Panc1 (cell line): ENCODE measurements at regions not wholly inside any gene's neighbourhood (a gene's known extent, or its start where the extent isn't known, plus 50 kb on each side); places are given as distances from the start of the nearest gene placed in this dataset.
A peak's percentile ranks its signal among the peaks of the same experiment; 100 is the strongest.

Experiments used
- ATAC-seq: fragments of 200-7000 bp; cut with Tn5 transposase; 2 replicates; pipeline ENCODE4 v1.9.1; 2020; ENCODE audit warnings: mild to moderate bottlenecking, moderate library complexity
- BruUV-seq: library from RNA; stranded (reverse); fragments of 400-500 nt; replicated peaks from 2 replicates; lab custom pipeline; 2021; lab: Mats Ljungman, UMichigan
- CTCF ChIA-PET: fragments of 300-600 bp; sonication (Branson Sonifier 250); formaldehyde crosslinking; loops from one replicate; lab custom pipeline; 2022; ENCODE audit warnings: antibody characterized with exemption; lab: Charles Lee
- POLR2A ChIA-PET: fragments of 300-600 bp; sonication (Branson Sonifier 250); formaldehyde crosslinking; loops from one replicate; lab custom pipeline; 2022; ENCODE audit warnings: antibody characterized with exemption; lab: Charles Lee
- DNase-seq: peaks from one replicate; pipeline ENCODE4 v3.0.0-alpha.2; 2010; ENCODE audit warnings: low read depth, low spot score
- H3K27ac ChIP-seq: 2 replicates; pipeline ENCODE4 v1.5.1; 2011; ENCODE audit warnings: mild to moderate bottlenecking, low read length, inconsistent platforms
- H3K27me3 ChIP-seq: fragments of 200-500 bp; sonication (Bioruptor generic); 2 replicates; pipeline ENCODE4 v1.6.0; 2014; ENCODE audit warnings: low read length, inconsistent platforms; ENCODE audit not compliant: control insufficient read depth, insufficient read depth
- H3K36me3 ChIP-seq: fragments of 200-500 bp; sonication (Bioruptor generic); 2 replicates; pipeline ENCODE4 v1.5.1; 2014; ENCODE audit warnings: inconsistent platforms, mild to moderate bottlenecking, low read length, moderate library complexity; ENCODE audit not compliant: control insufficient read depth, insufficient read depth
- H3K4me1 ChIP-seq: 2 replicates; pipeline ENCODE4 v1.5.1; 2011; ENCODE audit warnings: inconsistent platforms, mild to moderate bottlenecking, low read length, moderate library complexity; ENCODE audit not compliant: control insufficient read depth, insufficient read depth
- H3K4me3 ChIP-seq, 2 experiments: 2 replicates each; pipeline ENCODE4 v1.5.1; 2011 to 2012; ENCODE audit warnings: low read depth in 2 of 2, low read length in 2 of 2, mild to moderate bottlenecking in 2 of 2, inconsistent platforms in 1 of 2, moderate library complexity in 1 of 2
- H3K9me3 ChIP-seq: fragments of 200-500 bp; sonication (Bioruptor generic); 2 replicates; pipeline ENCODE4 v1.5.1; 2014; ENCODE audit warnings: low read depth, mild to moderate bottlenecking, inconsistent platforms, low read length, moderate library complexity; ENCODE audit not compliant: control insufficient read depth, insufficient read depth
- CTCF ChIP-seq: fragments of 450-650 bp; IDR thresholded peaks from 2 replicates; pipeline ENCODE4 v1.5.1; 2017; ENCODE audit warnings: mild to moderate bottlenecking
- POLR2AphosphoS5 ChIP-seq: IDR thresholded peaks from 2 replicates; pipeline ENCODE4 v1.6.1; 2012; ENCODE audit warnings: mild to moderate bottlenecking, low read depth, low read length, moderate library complexity
- REST ChIP-seq, 2 experiments: IDR thresholded peaks; 2 replicates each; pipeline ENCODE4 v1.6.1; 2011 to 2012; ENCODE audit warnings: low read depth in 2 of 2, control low read depth in 1 of 2, low read length in 1 of 2, mild to moderate bottlenecking in 1 of 2, moderate library complexity in 1 of 2; ENCODE audit not compliant: insufficient read depth in 1 of 2
- SIN3A ChIP-seq: IDR thresholded peaks from 2 replicates; pipeline ENCODE4 v1.6.1; 2012; ENCODE audit warnings: low read depth, mild to moderate bottlenecking, low read length, moderate library complexity, borderline replicate concordance; ENCODE audit not compliant: insufficient read depth
- TCF7L2 ChIP-seq: IDR thresholded peaks from 2 replicates; pipeline ENCODE4 v1.6.1; 2011; ENCODE audit warnings: mild to moderate bottlenecking, low read depth, low read length, inconsistent platforms
- in situ Hi-C: cut with HindIII; loops from 2 replicates; pipeline ENCODE4 v1.10.0; 2016; ENCODE audit warnings: low sequenced_read_pairs, low pct_unique_long_range_greater_than_20kb
- intact Hi-C: fragments of 100-400 bp; cut with micrococcal nuclease; formaldehyde crosslinking; loops from one replicate; pipeline ENCODE4 v1.10.0; 2022; ENCODE audit not compliant: unreplicated experiment

- intact Hi-C loops = loop anchor here (5.0 kb wide), 1 partner anchor 420 kb away; no protein-coding TSS in a partner anchor
- peak overlapping the region; percentile 46 to 73 for H3K4me3 ChIP-seq
- ChIA-PET POLR2A (no interaction called here), CTCF (interaction anchor here (0.7 kb wide), 1 partner anchor 26 kb away, joined by 3 read pairs; no protein-coding TSS in a partner anchor)
- peaks cover 15% of the 10 kb centered on the region for H3K4me1 ChIP-seq
- ATAC-seq = peak; percentile 44
- DNase-seq = no peak
- peaks cover 19% of the 10 kb centered on the region for H3K27me3 ChIP-seq
- H3K36me3 ChIP-seq = no peaks in the 10 kb centered on the region
- no TSS peak for BruUV-seq
- in situ Hi-C loops = no loop called here
- no peak overlapping the region for H3K27ac ChIP-seq
- no peak for TF ChIP-seq REST (IDR thresholded peaks at IDR 0.05; ENCODE audit: insufficient read depth in 1 of 2, low read depth in 2 of 2, low read length in 1 of 2)
- TF ChIP-seq TCF7L2 = no peak
- no peak for TF ChIP-seq CTCF
- TF ChIP-seq POLR2AphosphoS5 = no peak
- no peak for TF ChIP-seq SIN3A
- H3K9me3 ChIP-seq = no peaks in the 10 kb centered on the region
Measured at GRCh38 chr19:30227012-30227621, 145.1 kb upstream of the ZNF536 start.

- ChIA-PET POLR2A (no interaction called here), CTCF (interaction anchor here (0.7 kb wide), 1 partner anchor 27 kb away, joined by 3 read pairs; no protein-coding TSS in a partner anchor)
- Histone ChIP-seq H3K4me1 (peaks cover 15% of the 10 kb centered on the region), H3K4me3 (peak overlapping the region; percentile 46 to 73), H3K27me3 (peaks cover 19% of the 10 kb centered on the region), H3K36me3 (no peaks in the 10 kb centered on the region), H3K9me3 (no peaks in the 10 kb centered on the region), H3K27ac (no peak overlapping the region)
- DNase-seq = no peak
- in situ Hi-C loops (no loop called here), intact Hi-C loops (loop anchor here (5.0 kb wide), 1 partner anchor 420 kb away; no protein-coding TSS in a partner anchor)
- no TSS peak for BruUV-seq
- TF ChIP-seq CTCF = peak; percentile 94
- no peak for TF ChIP-seq SIN3A
- ATAC-seq = peak; percentile 91
Measured at GRCh38 chr19:30227661-30228112, 144.5 kb upstream of the ZNF536 start.
